ENCODE measurements at regions not wholly inside any gene's neighbourhood (a gene's known extent, or its start where the extent isn't known, plus 50 kb on each side); places are given as distances from the start of the nearest gene placed in this dataset.

GRCh38 chr3:173258697-173259096 lies 117.7 kb upstream of the SPATA16 start:
- TF ChIP-seq CTCF (IDR thresholded peaks at IDR 0.05; ENCODE audit: low read depth, low read length) = no peak
- TF ChIP-seq POLR2A (IDR thresholded peaks at IDR 0.05; ENCODE audit: extremely low read depth, insufficient read length) = no peak
